IMR-90 (cell line): ENCODE measurements at regions not wholly inside any gene's neighbourhood (a gene's known extent, or its start where the extent isn't known, plus 50 kb on each side); places are given as distances from the start of the nearest gene placed in this dataset.

Source experiments
- ATAC-seq: fragments of 200-7000 bp; cut with Tn5 transposase; 2 replicates; pipeline ENCODE4 v1.9.1; 2020; ENCODE audit warnings: low read depth, mild to moderate bottlenecking, moderate library complexity
- BruUV-seq: library from RNA; stranded (reverse); fragments of 400-500 nt; replicated peaks from 2 replicates; lab custom pipeline; 2021; lab: Mats Ljungman, UMichigan
- CTCF ChIA-PET: fragments of 300-600 bp; formaldehyde crosslinking; extraction: SDS; loops from one replicate; lab custom pipeline; 2021; ENCODE audit warnings: antibody characterized with exemption; lab: Yijun Ruan, JAX
- POLR2A ChIA-PET: fragments of 300-600 bp; sonication (Branson Sonifier 250); formaldehyde crosslinking; loops from one replicate; lab custom pipeline; 2022; ENCODE audit warnings: antibody characterized with exemption; ENCODE audit not compliant: unreplicated experiment; lab: Charles Lee
- DNase-seq: peaks from one replicate; pipeline ENCODE4 v3.0.0; 2013
- H2AFZ ChIP-seq: replicated peaks from 2 replicates; pipeline ENCODE3; 2013; ENCODE audit warnings: low read length, mild to moderate bottlenecking; ENCODE audit not compliant: poor library complexity
- H2AK5ac ChIP-seq: 2 replicates; pipeline ENCODE4 v1.6.1; 2013; ENCODE audit warnings: low read depth, low read length, inconsistent platforms
- H2AK9ac ChIP-seq: replicated peaks from 2 replicates; pipeline ENCODE3; 2013; ENCODE audit warnings: mild to moderate bottlenecking, low read depth, low read length, moderate library complexity; ENCODE audit not compliant: poor library complexity
- H2BK120ac ChIP-seq: 2 replicates; pipeline ENCODE4 v1.6.1; 2013; ENCODE audit warnings: low read depth, low read length, inconsistent platforms
- H2BK15ac ChIP-seq: 3 replicates; pipeline ENCODE4 v1.6.1; 2013; ENCODE audit warnings: low read depth, low read length, inconsistent platforms
- H2BK20ac ChIP-seq: 2 replicates; pipeline ENCODE4 v1.6.1; 2013; ENCODE audit warnings: low read depth, mild to moderate bottlenecking, inconsistent platforms, low read length, moderate library complexity
- H2BK5ac ChIP-seq: 2 replicates; pipeline ENCODE4 v1.6.1; 2013; ENCODE audit warnings: mild to moderate bottlenecking, low read depth, low read length, inconsistent platforms; ENCODE audit not compliant: poor library complexity, severe bottlenecking
- H3K14ac ChIP-seq: replicated peaks from 2 replicates; pipeline ENCODE4 v1.6.1; 2013; ENCODE audit warnings: low read depth, low read length, inconsistent platforms
- H3K18ac ChIP-seq: 2 replicates; pipeline ENCODE4 v1.6.1; 2013; ENCODE audit warnings: low read depth, low read length, control low read depth
- H3K23ac ChIP-seq: 2 replicates; pipeline ENCODE4 v1.6.1; 2013; ENCODE audit warnings: low read depth, low read length, inconsistent platforms
- H3K27ac ChIP-seq: 2 replicates; pipeline ENCODE4 v1.5.1; 2013; ENCODE audit warnings: mild to moderate bottlenecking, control low read depth, low read length; ENCODE audit not compliant: insufficient read depth
- H3K27me3 ChIP-seq: 2 replicates; pipeline ENCODE4 v1.6.1; 2013; ENCODE audit warnings: low read length; ENCODE audit not compliant: control insufficient read depth, insufficient read depth
- H3K36me3 ChIP-seq: 2 replicates; pipeline ENCODE4 v1.6.1; 2013; ENCODE audit warnings: low read length, mixed read lengths; ENCODE audit not compliant: control insufficient read depth, insufficient read depth
- H3K4ac ChIP-seq: 2 replicates; pipeline ENCODE4 v1.6.1; 2013; ENCODE audit warnings: low read depth, low read length, inconsistent platforms
- H3K4me1 ChIP-seq: 2 replicates; pipeline ENCODE4 v1.6.1; 2013; ENCODE audit warnings: low read length, mixed read lengths; ENCODE audit not compliant: control insufficient read depth, insufficient read depth
- H3K4me2 ChIP-seq: 2 replicates; pipeline ENCODE4 v1.6.1; 2013; ENCODE audit warnings: low read depth, mild to moderate bottlenecking, control low read depth, low read length, moderate library complexity
- H3K4me3 ChIP-seq: 2 replicates; pipeline ENCODE4 v1.5.1; 2013; ENCODE audit warnings: low read depth, mild to moderate bottlenecking, control low read depth, low read length, moderate library complexity; ENCODE audit not compliant: insufficient read depth
- H3K56ac ChIP-seq: 2 replicates; pipeline ENCODE4 v1.6.1; 2013; ENCODE audit warnings: low read length, inconsistent platforms; ENCODE audit not compliant: insufficient read depth; ENCODE audit errors: extremely low read depth
- H3K79me1 ChIP-seq, 2 experiments: 2 replicates each; pipeline ENCODE4 v1.6.1; 2013; ENCODE audit warnings: low read length in 2 of 2, inconsistent platforms in 1 of 2, low read depth in 1 of 2
- H3K9ac ChIP-seq: 2 replicates; pipeline ENCODE4 v1.6.1; 2013; ENCODE audit warnings: low read depth, low read length, control low read depth
- H3K9me1 ChIP-seq: 2 replicates; pipeline ENCODE4 v1.6.1; 2013; ENCODE audit warnings: low read length, inconsistent platforms; ENCODE audit not compliant: insufficient read depth
- H3K9me3 ChIP-seq: 2 replicates; pipeline ENCODE4 v1.6.1; 2013; ENCODE audit warnings: low read length; ENCODE audit not compliant: control insufficient read depth, insufficient read depth
- H4K20me1 ChIP-seq: 2 replicates; pipeline ENCODE4 v1.6.1; 2013; ENCODE audit warnings: low read length, inconsistent platforms; ENCODE audit not compliant: insufficient read depth
- H4K5ac ChIP-seq: 2 replicates; pipeline ENCODE4 v1.6.1; 2013; ENCODE audit warnings: mild to moderate bottlenecking, low read depth, low read length, control low read depth
- H4K8ac ChIP-seq, 2 experiments: 2 replicates each; pipeline ENCODE4 v1.6.1; 2013; ENCODE audit warnings: low read depth in 2 of 2, low read length in 2 of 2, control low read depth in 1 of 2, inconsistent platforms in 1 of 2
- H4K91ac ChIP-seq: 2 replicates; pipeline ENCODE4 v1.6.1; 2013; ENCODE audit warnings: low read depth, low read length, inconsistent platforms; ENCODE audit not compliant: insufficient read depth
- CHD1 ChIP-seq: IDR thresholded peaks from 2 replicates; pipeline ENCODE4 v1.6.1; 2012; ENCODE audit warnings: low read depth, low read length, improper control_type of control experiment
- CTCF ChIP-seq: conservative IDR thresholded peaks from 2 replicates; pipeline ENCODE4 v1.5.1; 2012; ENCODE audit warnings: mild to moderate bottlenecking, low read depth, low read length, improper control_type of control experiment
- MAZ ChIP-seq: IDR thresholded peaks from 2 replicates; pipeline ENCODE4 v1.6.1; 2012; ENCODE audit warnings: low read depth, mild to moderate bottlenecking, low read length, improper control_type of control experiment, moderate library complexity, borderline replicate concordance
- MXI1 ChIP-seq: IDR thresholded peaks from 2 replicates; pipeline ENCODE4 v1.6.1; 2012; ENCODE audit warnings: low read depth, mild to moderate bottlenecking, low read length, moderate library complexity, borderline replicate concordance
- SMC3 ChIP-seq: fragments of 150-350 bp; IDR thresholded peaks from 2 replicates; pipeline ENCODE4 v1.6.1; 2016; ENCODE audit warnings: low read depth, mild to moderate bottlenecking, antibody characterized with exemption, low read length, moderate library complexity
- WGBS, 2 experiments: methylation state at CpG; one replicate each; pipeline versions ENCODE4 v1.1.5 to v1.1.7; 2013; ENCODE audit warnings: missing lambda C conversion rate in 2 of 2; ENCODE audit not compliant: insufficient read length in 1 of 2; ENCODE audit errors: extremely low coverage in 2 of 2; 5-methylcytosine and 5-hydroxymethylcytosine counted together
- dilution Hi-C: fragments of 300-500 bp; cut with HindIII; formaldehyde crosslinking; loops from one replicate; pipeline ENCODE4 v1.14.3; 2018; ENCODE audit warnings: low sequenced_read_pairs; ENCODE audit not compliant: unreplicated experiment
- in situ Hi-C: fragments of 300-500 bp; cut with MboI; formaldehyde crosslinking; loops from 3 replicates; pipeline ENCODE4 v1.14.3; 2019; ENCODE audit warnings: low sequenced_read_pairs, inconsistent platforms, mixed read lengths
- intact Hi-C: fragments of 100-400 bp; cut with micrococcal nuclease; formaldehyde crosslinking; loops from 2 replicates; pipeline ENCODE4 v1.10.0; 2022

DNA sequence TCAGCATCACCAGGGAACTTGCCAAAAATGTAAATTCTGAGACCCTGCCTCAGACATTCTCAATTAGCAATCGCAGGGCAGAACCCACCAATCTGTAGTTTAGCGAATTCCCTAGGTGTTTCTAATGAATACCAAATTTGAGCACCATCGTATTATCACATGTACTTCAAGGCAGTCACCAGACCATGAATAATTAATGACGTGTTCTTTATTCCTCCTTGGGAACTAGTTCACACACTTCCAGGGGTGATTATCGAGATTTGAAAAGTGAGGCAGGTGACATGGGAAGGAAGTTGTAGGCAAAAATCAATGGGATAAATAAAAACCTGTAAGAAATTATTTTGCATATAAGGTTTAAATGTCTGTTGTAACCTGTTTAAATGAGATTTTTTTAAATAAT is 102.5 kb upstream of the CRIM1 start:
- no peaks in the 10 kb centered on the region for H3K9me1 ChIP-seq
- no peak overlapping the region for H2BK15ac ChIP-seq
- CTCF ChIA-PET, result interaction anchor here (0.8 kb wide), 1 partner anchor 9 kb away, joined by 3 read pairs; no protein-coding TSS in a partner anchor
- peaks cover 2% of the 10 kb centered on the region; the same call in 1 of the 2 replicates for H3K27me3 ChIP-seq
- H3K27ac ChIP-seq, result no peak overlapping the region
- intact Hi-C loops (no loop called here), in situ Hi-C loops (no loop called here), dilution Hi-C loops (no loop called here)
- H3K9me3 ChIP-seq, result no peaks in the 10 kb centered on the region; the same call in 1 of the 2 replicates
- H4K91ac ChIP-seq, result no peak overlapping the region
- no peak overlapping the region for H3K14ac ChIP-seq
- TF ChIP-seq CHD1, result no peak
- no peak for TF ChIP-seq MAZ
- no peak for TF ChIP-seq SMC3
- TF ChIP-seq MXI1, result no peak
- TF ChIP-seq CTCF, result no peak
- H2BK5ac ChIP-seq, result no peak overlapping the region
- H4K20me1 ChIP-seq, result no peaks in the 10 kb centered on the region
- no peak overlapping the region for H3K9ac ChIP-seq
- H2BK20ac ChIP-seq, result no peak overlapping the region
- H3K4me3 ChIP-seq, result no peak overlapping the region
- no peak overlapping the region for H4K5ac ChIP-seq
- BruUV-seq, result no TSS peak
- H4K8ac ChIP-seq, result no peak overlapping the region
- H3K23ac ChIP-seq, result no peak overlapping the region
- H3K18ac ChIP-seq, result no peak overlapping the region
- no peaks in the 10 kb centered on the region for H3K79me1 ChIP-seq
- no peak for DNase-seq
- ATAC-seq, result no peak
- no peaks in the 10 kb centered on the region for H3K36me3 ChIP-seq
- H3K4me1 ChIP-seq, result no peaks in the 10 kb centered on the region
- no peak overlapping the region for H2BK120ac ChIP-seq
- no peak overlapping the region for H3K4ac ChIP-seq
- WGBS, 2 experiments, result no CpG with 5 or more reads among the region's 5 CpGs
- H3K56ac ChIP-seq, result no peak overlapping the region
- H3K4me2 ChIP-seq, result no peak overlapping the region
- H2AFZ ChIP-seq, result no peak overlapping the region
- no peak overlapping the region for H2AK9ac ChIP-seq
- H2AK5ac ChIP-seq, result no peak overlapping the region
- POLR2A ChIA-PET, result interaction anchor here (0.6 kb wide), 1 partner anchor 17 kb away, joined by 3 read pairs; no protein-coding TSS in a partner anchor
